AML-193 (cell line): ENCODE measurements at regions not wholly inside any gene's neighbourhood (a gene's known extent, or its start where the extent isn't known, plus 50 kb on each side); places are given as distances from the start of the nearest gene placed in this dataset.

Experiments used
- DNase-seq, 2 experiments: peaks; one replicate each; lab custom pipeline; 2025; lab: John Stamatoyannopoulos, UW

DNA sequence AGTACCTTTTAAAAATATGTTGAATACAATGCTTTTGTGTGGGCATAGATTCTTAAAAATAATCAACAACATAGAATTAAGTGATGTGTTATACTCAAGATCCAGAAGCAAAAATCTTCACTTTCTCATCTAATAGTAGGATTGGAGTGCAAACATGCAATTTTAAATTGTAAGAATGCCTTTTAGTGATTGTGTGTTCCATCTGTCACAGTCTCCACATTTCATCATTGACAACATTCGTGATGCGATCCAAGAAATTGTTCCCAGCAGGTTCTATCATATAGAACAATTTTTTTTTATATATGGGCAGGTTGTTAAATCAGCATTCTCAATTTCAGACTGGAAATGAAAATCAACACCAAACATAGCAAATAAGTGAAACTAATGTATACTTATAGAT, 1671.8 kb upstream of the SLC39A10 start:
- DNase-seq: no peak

- no peak for DNase-seq
These were observed 1676.4 kb upstream of the SLC39A10 start for GRCh38 chr2:193980599-193980998.

DNA sequence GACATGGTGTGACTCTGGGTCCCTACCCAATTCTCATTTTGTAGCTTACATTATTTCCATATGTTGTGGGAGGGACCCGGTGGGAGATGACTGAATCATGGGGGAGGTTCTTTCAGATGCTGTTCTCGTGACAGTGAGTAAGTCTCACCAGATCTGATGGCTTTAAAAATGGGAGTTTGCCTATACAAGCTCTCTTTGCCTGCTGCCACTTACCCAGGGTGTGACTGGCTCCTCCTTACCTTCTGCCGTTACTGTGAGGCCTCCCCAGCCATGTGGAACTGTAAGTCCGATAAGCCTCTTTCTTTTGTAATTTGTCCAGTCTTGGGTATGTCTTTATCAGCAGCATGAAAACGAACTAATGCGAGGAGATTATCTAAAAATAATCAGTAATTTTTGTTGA, 1683.2 kb upstream of the SLC39A10 start:
- no peak for DNase-seq

DNA sequence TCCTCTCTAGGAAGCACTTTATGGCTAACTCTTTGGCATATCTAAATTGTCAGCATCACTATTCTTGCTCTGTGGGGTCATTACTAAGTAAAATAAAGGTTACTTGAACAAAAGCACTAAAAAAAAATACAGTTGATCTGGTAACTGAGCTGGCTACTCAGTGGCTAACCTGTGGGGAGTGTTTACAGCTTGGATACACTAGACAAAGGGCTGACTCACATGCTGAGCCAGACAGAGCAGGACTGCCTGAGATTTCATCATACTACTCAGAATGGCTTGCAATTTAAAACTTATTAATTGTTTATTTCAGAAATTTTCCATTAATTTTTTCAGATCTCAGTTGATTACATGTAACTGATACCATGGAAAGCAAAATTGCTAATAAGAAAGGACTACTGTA, 1690.4 kb upstream of the SLC39A10 start:
- no peak for DNase-seq

DNA sequence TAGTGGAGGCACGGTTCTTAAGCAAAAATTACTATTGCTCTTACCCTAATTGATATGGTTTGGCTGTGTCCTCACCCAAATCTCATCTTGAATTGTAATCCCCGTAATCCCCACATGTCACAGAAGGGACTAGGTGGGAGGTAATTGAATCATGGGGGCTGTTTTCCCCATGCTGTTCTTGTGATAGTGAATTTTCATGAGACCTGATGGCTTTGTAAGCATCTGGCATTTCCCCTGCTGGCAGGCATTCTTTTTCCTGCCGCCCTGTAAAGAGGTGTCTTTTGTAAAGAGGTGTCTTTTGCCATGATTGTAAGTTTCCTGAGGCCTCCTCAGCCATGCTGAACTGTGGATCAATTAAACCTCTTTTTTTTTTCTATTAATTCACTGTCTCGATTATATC, 1691.8 kb upstream of the SLC39A10 start:
- no peak for DNase-seq

GRCh38 chr2:193963472-193964119, 1693.4 kb upstream of the SLC39A10 start:
- no peak for DNase-seq

DNA sequence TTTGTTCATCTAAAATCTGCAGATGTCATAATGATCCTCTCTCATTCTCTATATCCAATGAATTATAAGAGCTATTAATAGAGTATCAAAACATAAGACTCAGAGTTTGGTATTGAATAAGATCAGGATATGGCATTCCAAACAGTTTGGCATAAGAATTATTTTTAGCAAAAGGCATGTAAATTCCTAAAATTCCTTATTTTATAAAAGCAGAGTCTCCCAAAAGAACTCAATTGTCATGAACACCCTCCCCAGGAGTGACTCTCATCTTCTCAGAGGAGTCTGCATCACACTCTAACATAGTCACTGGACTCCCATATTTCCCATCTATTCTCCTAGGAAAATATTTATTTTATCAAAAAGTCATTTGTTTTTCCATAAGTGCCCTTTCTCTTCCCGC, 1710.2 kb upstream of the SLC39A10 start:
- no peak for DNase-seq

DNA sequence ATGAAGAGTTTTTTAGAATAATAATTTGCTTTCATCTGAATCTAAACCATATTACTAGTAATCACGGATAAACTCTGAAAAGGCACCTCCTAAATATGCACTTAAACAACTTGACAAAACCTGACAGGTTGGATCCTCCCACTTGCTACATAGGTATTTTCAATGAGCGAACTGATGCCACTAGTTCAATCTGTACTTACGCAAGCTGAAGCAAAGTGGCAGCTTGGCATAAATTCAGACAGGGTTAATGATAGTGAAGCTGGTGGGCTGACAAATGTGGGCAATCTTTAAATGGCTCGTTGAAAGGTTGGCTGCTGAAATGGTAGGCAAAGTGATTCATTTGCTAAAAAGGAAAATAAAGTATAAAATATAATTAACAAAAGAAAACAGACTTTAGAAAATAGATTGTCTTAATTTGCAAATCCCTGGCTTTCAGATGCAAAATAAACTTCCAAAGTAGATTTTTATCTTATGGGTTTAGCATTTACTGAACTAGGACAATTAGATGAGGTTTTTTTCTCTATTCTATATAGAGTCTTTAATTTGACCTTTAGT, 1713.5 kb upstream of the SLC39A10 start:
- DNase-seq: no peak

DNA sequence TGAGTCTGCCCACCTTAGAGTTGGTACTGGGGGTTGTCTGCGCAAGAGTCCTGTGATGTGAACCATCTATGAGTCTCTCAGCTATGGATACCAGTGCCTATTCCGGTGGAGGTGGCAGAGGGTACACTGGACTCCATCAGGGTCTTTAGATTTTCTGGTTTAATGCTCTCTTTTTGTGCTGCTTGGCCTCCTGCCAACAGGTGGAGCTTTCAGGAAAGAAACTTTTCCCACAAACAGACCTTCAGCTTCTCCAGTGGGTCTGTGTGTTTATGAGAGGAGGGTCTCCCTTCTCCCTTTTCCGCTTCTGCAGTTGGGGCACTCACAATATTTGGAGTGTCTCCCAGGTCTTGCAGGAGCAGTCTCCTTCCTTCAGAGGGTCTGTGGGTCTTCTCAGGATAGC, 1721.9 kb upstream of the SLC39A10 start:
- no peak for DNase-seq

DNA sequence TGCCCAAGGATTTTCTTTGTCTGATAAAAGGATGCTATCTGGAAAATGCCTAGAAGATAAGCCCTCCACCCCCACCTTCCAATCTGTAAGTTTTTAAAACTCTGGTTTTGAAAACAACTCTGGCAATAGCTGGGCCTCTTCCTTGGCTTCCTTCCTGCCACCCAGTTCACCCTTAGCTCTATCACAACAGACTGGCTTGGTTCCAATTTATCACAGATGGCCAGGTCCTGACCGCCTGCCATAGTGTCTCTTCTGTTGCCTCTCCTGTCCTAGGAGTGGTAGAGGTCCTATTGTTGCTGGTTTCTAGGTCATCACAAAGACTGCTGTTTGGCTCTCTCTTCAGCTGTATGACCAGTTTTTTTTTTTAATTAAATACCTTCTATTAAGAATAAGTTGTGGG, 1727.9 kb upstream of the SLC39A10 start:
- no peak for DNase-seq

GRCh38 chr2:193907561-193907960, 1712.8 kb upstream of the TMEFF2 start:
- peak; percentile 43 to 57 for DNase-seq

- DNase-seq: no peak
These were observed 1705.6 kb upstream of the TMEFF2 start for GRCh38 chr2:193900292-193900691.

DNA sequence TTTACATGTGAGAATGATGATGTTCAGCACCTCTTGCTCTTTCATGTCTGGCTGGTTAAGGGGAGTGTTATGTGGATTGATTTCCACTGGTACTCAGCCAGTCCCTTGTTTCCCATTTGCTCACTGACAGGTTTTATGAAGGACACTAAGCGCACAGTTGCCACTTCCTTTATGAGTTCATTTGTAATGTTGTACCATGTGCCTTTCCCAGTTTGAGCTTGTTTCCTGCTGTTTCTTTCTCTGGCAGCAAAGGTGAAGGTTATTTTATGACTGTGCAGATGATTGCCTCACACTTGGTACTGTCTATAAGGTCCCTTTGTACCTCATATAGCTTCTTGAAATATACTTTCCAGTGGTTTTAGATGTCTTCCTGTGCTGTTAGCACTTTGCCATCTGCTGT, 1700.5 kb upstream of the TMEFF2 start:
- DNase-seq: no peak

DNA sequence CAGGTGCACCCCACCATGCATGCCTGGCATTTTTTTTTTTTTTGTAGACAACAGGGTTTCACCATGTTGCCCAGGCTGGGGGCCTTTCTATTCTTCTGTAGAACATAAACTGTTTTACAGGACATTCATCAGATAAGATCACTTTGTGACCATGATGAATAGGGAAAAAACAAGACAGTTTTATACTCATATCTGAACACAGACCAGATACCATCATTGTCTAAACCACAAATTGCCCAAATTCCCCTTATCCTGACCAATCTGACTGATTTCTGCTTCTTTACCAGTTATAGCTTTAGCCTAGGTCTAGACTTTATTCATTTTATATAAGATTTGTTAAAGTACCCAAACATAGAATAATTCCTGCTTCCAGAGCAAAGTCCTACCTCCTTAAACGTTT, 1699.3 kb upstream of the TMEFF2 start:
- no peak for DNase-seq

GRCh38 chr2:193891023-193891422, 1696.3 kb upstream of the TMEFF2 start:
- no peak for DNase-seq

GRCh38 chr2:193885419-193885818, 1690.7 kb upstream of the TMEFF2 start:
- no peak for DNase-seq

- no peak for DNase-seq
These were observed 1689.1 kb upstream of the TMEFF2 start for GRCh38 chr2:193883820-193884219.

- no peak for DNase-seq
These were observed 1682.2 kb upstream of the TMEFF2 start for GRCh38 chr2:193876980-193877379.

GRCh38 chr2:193869564-193869963, 1674.8 kb upstream of the TMEFF2 start:
- DNase-seq: no peak

DNA sequence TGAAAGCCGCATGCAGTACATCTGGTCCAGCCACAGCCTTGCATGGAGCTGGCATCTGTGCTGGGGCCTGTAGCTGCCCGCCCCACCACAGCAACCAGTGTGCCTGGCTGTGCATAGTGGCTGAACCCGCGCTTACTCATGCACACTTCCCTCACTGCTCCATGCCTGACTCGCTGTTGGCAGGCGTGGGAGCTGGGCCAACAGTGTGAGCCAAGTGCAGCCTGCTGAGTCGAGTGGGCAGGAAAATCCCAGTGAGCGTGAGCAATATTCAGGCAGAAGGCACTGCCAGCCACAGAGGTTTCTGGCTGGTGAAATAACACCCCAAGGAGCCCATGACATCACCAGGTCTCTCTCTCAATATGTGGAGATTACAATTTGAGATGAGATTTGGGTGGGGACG, 1674.1 kb upstream of the TMEFF2 start:
- no peak for DNase-seq

GRCh38 chr2:193868132-193868531, 1673.4 kb upstream of the TMEFF2 start:
- DNase-seq: no peak

DNA sequence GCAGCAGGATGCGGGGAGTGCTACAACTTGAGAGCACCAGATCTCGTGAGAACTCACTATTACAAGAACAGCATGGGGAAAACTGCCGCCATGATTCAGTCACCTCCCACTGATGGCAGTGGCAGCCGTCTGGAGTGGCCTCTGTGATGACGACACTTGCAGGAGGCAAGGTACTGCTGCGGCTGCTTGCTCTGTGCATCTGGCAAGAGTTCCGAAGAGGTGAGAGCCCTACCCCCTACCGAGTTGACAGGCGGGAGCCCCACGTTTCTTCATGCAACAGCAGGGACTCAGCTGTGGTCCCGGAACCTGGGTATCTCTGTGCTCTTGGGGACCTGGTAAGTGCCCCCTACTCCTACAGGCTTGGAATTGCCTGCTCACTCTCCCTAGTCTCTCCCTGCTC, 1672.7 kb upstream of the TMEFF2 start:
- DNase-seq: no peak

- no peak for DNase-seq
These were observed 1666.8 kb upstream of the TMEFF2 start for GRCh38 chr2:193861557-193861956.

- DNase-seq: no peak
These were observed 1653.3 kb upstream of the TMEFF2 start for GRCh38 chr2:193847991-193848390.
